ENCODE measurements at regions not wholly inside any gene's neighbourhood (a gene's known extent, or its start where the extent isn't known, plus 50 kb on each side); places are given as distances from the start of the nearest gene placed in this dataset.

- no peak for ATAC-seq
- TF ChIP-seq BACH2 (CRISPR knock-in tag; IDR thresholded peaks at IDR 0.05; ENCODE audit: borderline replicate concordance) (no peak), ZNF70 (CRISPR knock-in tag; IDR thresholded peaks at IDR 0.05) (no peak), ISL1 (CRISPR knock-in tag; IDR thresholded peaks at IDR 0.05) (no peak), ZC3H10 (CRISPR knock-in tag; IDR thresholded peaks at IDR 0.05) (no peak)
These were observed 124.0 kb downstream of the MMUT start for GRCh38 chr6:49339096-49339495.

- ATAC-seq = no peak
- TF ChIP-seq OSR1 (CRISPR knock-in tag; IDR thresholded peaks at IDR 0.05) = no peak
- TF ChIP-seq CREB5 (CRISPR knock-in tag; IDR thresholded peaks at IDR 0.05; ENCODE audit: low read depth) = no peak
These were observed 126.4 kb downstream of the MMUT start for GRCh38 chr6:49336514-49337131.

- TF ChIP-seq ZFP3 (CRISPR knock-in tag; IDR thresholded peaks at IDR 0.05) = no peak
- no peak for TF ChIP-seq ZNF70 (CRISPR knock-in tag; IDR thresholded peaks at IDR 0.05)
- TF ChIP-seq OSR1 (CRISPR knock-in tag; IDR thresholded peaks at IDR 0.05) = no peak
- TF ChIP-seq CSDC2 (CRISPR knock-in tag; IDR thresholded peaks at IDR 0.05) = no peak
- no peak for TF ChIP-seq BACH2 (CRISPR knock-in tag; IDR thresholded peaks at IDR 0.05; ENCODE audit: borderline replicate concordance)
- TF ChIP-seq TOX (CRISPR knock-in tag; IDR thresholded peaks at IDR 0.05; ENCODE audit: borderline replicate concordance) = no peak
- TF ChIP-seq ZNF8 (CRISPR knock-in tag; IDR thresholded peaks at IDR 0.05) = no peak
- no peak for TF ChIP-seq SNAI2 (CRISPR knock-in tag; IDR thresholded peaks at IDR 0.05)
- TF ChIP-seq ARNTL (CRISPR knock-in tag; IDR thresholded peaks at IDR 0.05; ENCODE audit: borderline replicate concordance, low read depth) = no peak
- TF ChIP-seq ZFP30 (CRISPR knock-in tag; IDR thresholded peaks at IDR 0.05) = no peak
- TF ChIP-seq ZNF565 (CRISPR knock-in tag; conservative IDR thresholded peaks at IDR 0.05; ENCODE audit: low read depth) = no peak
- no peak for TF ChIP-seq CSRNP3 (CRISPR knock-in tag; IDR thresholded peaks at IDR 0.05)
- no peak for TF ChIP-seq ZC3H10 (CRISPR knock-in tag; IDR thresholded peaks at IDR 0.05)
- no peak for TF ChIP-seq GLIS3 (CRISPR knock-in tag; IDR thresholded peaks at IDR 0.05)
- no peak for ATAC-seq
These were observed 129.5 kb downstream of the MMUT start for GRCh38 chr6:49333345-49334125.

- no peak for ATAC-seq
- TF ChIP-seq PATZ1 (CRISPR knock-in tag; IDR thresholded peaks at IDR 0.05; ENCODE audit: borderline replicate concordance) (no peak), ZFP30 (CRISPR knock-in tag; IDR thresholded peaks at IDR 0.05) (no peak), POU6F1 (CRISPR knock-in tag; IDR thresholded peaks at IDR 0.05; ENCODE audit: borderline replicate concordance, low read depth) (no peak), ESRRG (CRISPR knock-in tag; IDR thresholded peaks at IDR 0.05) (no peak), GLIS3 (CRISPR knock-in tag; IDR thresholded peaks at IDR 0.05) (no peak), ZC3H10 (CRISPR knock-in tag; IDR thresholded peaks at IDR 0.05) (no peak), ZNF70 (CRISPR knock-in tag; IDR thresholded peaks at IDR 0.05) (no peak), CSDC2 (CRISPR knock-in tag; IDR thresholded peaks at IDR 0.05) (no peak)
These were observed 130.3 kb downstream of the MMUT start for GRCh38 chr6:49332781-49333180.

- no peak for ATAC-seq
- TF ChIP-seq CSDC2 (CRISPR knock-in tag; IDR thresholded peaks at IDR 0.05) (no peak), ZFP30 (CRISPR knock-in tag; IDR thresholded peaks at IDR 0.05) (no peak), TCF4 (CRISPR knock-in tag; IDR thresholded peaks at IDR 0.05; ENCODE audit: borderline replicate concordance) (no peak), ARNTL (CRISPR knock-in tag; IDR thresholded peaks at IDR 0.05; ENCODE audit: borderline replicate concordance, low read depth) (no peak), ESRRG (CRISPR knock-in tag; IDR thresholded peaks at IDR 0.05) (no peak), ZC3H10 (CRISPR knock-in tag; IDR thresholded peaks at IDR 0.05) (no peak), ZFP3 (CRISPR knock-in tag; IDR thresholded peaks at IDR 0.05) (no peak), SNAI2 (CRISPR knock-in tag; IDR thresholded peaks at IDR 0.05) (no peak), TOX (CRISPR knock-in tag; IDR thresholded peaks at IDR 0.05; ENCODE audit: borderline replicate concordance) (no peak), ZNF565 (CRISPR knock-in tag; conservative IDR thresholded peaks at IDR 0.05; ENCODE audit: low read depth) (no peak), CSRNP3 (CRISPR knock-in tag; IDR thresholded peaks at IDR 0.05) (no peak), POU6F1 (CRISPR knock-in tag; IDR thresholded peaks at IDR 0.05; ENCODE audit: borderline replicate concordance, low read depth) (no peak), ISL1 (CRISPR knock-in tag; IDR thresholded peaks at IDR 0.05) (no peak), ZNF70 (CRISPR knock-in tag; IDR thresholded peaks at IDR 0.05) (no peak), CREB5 (CRISPR knock-in tag; IDR thresholded peaks at IDR 0.05; ENCODE audit: low read depth) (no peak)
These were observed 133.9 kb downstream of the MMUT start for GRCh38 chr6:49329186-49329585.

All from SK-N-SH treated with all-trans-retinoic acid at 6 μM for 48 hours (cell line).